Smooth muscle cell (in vitro differentiated cells): ENCODE measurements at regions not wholly inside any gene's neighbourhood (a gene's known extent, or its start where the extent isn't known, plus 50 kb on each side); places are given as distances from the start of the nearest gene placed in this dataset.

ENCODE experiments used
- DNase-seq: peaks from one replicate; lab custom pipeline; 2025; ENCODE audit not compliant: unreplicated experiment; lab: John Stamatoyannopoulos, UW
- H2AFZ ChIP-seq: fragments of 200-600 bp; sonication (generic); 2 replicates; pipeline ENCODE4 v1.6.0; 2016; ENCODE audit warnings: antibody characterized with exemption, low read depth, mild to moderate bottlenecking
- H3F3A ChIP-seq: fragments of 200-600 bp; sonication (generic); 2 replicates; pipeline ENCODE4 v1.6.0; 2017; ENCODE audit warnings: antibody characterized with exemption, low read depth
- H3K27ac ChIP-seq: fragments of 200-600 bp; sonication (generic); 2 replicates; pipeline ENCODE4 v1.5.1; 2016; ENCODE audit warnings: low read depth, mild to moderate bottlenecking
- H3K27me3 ChIP-seq: fragments of 200-600 bp; sonication (generic); 2 replicates; pipeline ENCODE4 v1.6.1; 2016; ENCODE audit warnings: low read depth, mild to moderate bottlenecking
- H3K36me3 ChIP-seq: fragments of 200-600 bp; sonication (generic); 2 replicates; pipeline ENCODE4 v1.5.1; 2016; ENCODE audit warnings: low read depth
- H3K4me1 ChIP-seq: fragments of 200-600 bp; sonication (generic); 2 replicates; pipeline ENCODE4 v1.5.1; 2016; ENCODE audit warnings: low read depth
- H3K4me2 ChIP-seq: fragments of 200-600 bp; sonication (generic); 2 replicates; pipeline ENCODE4 v1.6.0; 2016; ENCODE audit warnings: mild to moderate bottlenecking
- H3K4me3 ChIP-seq: fragments of 200-600 bp; sonication (generic); 2 replicates; pipeline ENCODE4 v1.5.1; 2016; ENCODE audit warnings: mild to moderate bottlenecking
- H3K79me2 ChIP-seq: fragments of 200-600 bp; sonication (generic); 2 replicates; pipeline ENCODE4 v1.6.0; 2016; ENCODE audit warnings: low read depth, mild to moderate bottlenecking
- H3K9ac ChIP-seq: fragments of 200-600 bp; sonication (generic); 2 replicates; pipeline ENCODE4 v1.6.0; 2016; ENCODE audit warnings: low read depth
- H3K9me3 ChIP-seq: fragments of 200-600 bp; sonication (generic); replicated peaks from 2 replicates; pipeline ENCODE4 v1.5.1; 2016; ENCODE audit warnings: low read depth
- H4K20me1 ChIP-seq: fragments of 200-600 bp; sonication (generic); 2 replicates; pipeline ENCODE4 v1.6.0; 2016; ENCODE audit warnings: low read depth
- CTCF ChIP-seq: fragments of 200-600 bp; sonication (generic); IDR thresholded peaks from 2 replicates; pipeline ENCODE4 v1.5.1; 2017; ENCODE audit warnings: borderline replicate concordance, mild to moderate bottlenecking, antibody characterized with exemption; ENCODE audit not compliant: insufficient read depth, poor library complexity, severe bottlenecking
- WGBS: methylation state at CpG from one replicate; pipeline ENCODE4 v1.1.7; 2016; ENCODE audit warnings: low lambda C conversion rate; 5-methylcytosine and 5-hydroxymethylcytosine counted together

- no peaks in the 10 kb centered on the region for H3F3A ChIP-seq
- no peak overlapping the region for H3K4me3 ChIP-seq
- no peaks in the 10 kb centered on the region for H3K4me1 ChIP-seq
- DNase-seq, result no peak
- WGBS, result 66% methylated on average over 2 of the region's 2 CpGs
- no peak overlapping the region for H2AFZ ChIP-seq
- H3K27me3 ChIP-seq, result no peaks in the 10 kb centered on the region
- no peak overlapping the region for H3K27ac ChIP-seq
- TF ChIP-seq CTCF, result no peak
- H3K4me2 ChIP-seq, result no peak overlapping the region
- peaks cover 3% of the 10 kb centered on the region for H3K9me3 ChIP-seq
- H3K36me3 ChIP-seq, result no peaks in the 10 kb centered on the region
- H3K9ac ChIP-seq, result no peak overlapping the region
- no peaks in the 10 kb centered on the region for H4K20me1 ChIP-seq
- no peaks in the 10 kb centered on the region for H3K79me2 ChIP-seq
These were observed 477.3 kb downstream of the DCDC2C start for GRCh38 chr2:4180631-4181030.

- H4K20me1 ChIP-seq, result no peaks in the 10 kb centered on the region
- H3K36me3 ChIP-seq, result no peaks in the 10 kb centered on the region
- H3K4me1 ChIP-seq, result no peaks in the 10 kb centered on the region
- no peaks in the 10 kb centered on the region for H3K27me3 ChIP-seq
- TF ChIP-seq CTCF, result no peak
- no peak overlapping the region for H3K4me3 ChIP-seq
- no peaks in the 10 kb centered on the region for H3K79me2 ChIP-seq
- H3K9ac ChIP-seq, result no peak overlapping the region
- no peak overlapping the region for H3K4me2 ChIP-seq
- DNase-seq, result no peak
- no peaks in the 10 kb centered on the region for H3F3A ChIP-seq
- H3K27ac ChIP-seq, result no peak overlapping the region
- WGBS, result 81% methylated on average over 1 of the region's 1 CpG
- no peak overlapping the region for H2AFZ ChIP-seq
- H3K9me3 ChIP-seq, result peaks cover 3% of the 10 kb centered on the region
These were observed 477.7 kb downstream of the DCDC2C start for GRCh38 chr2:4181062-4181461.

- H3K79me2 ChIP-seq, result no peaks in the 10 kb centered on the region
These were observed 485.2 kb downstream of the DCDC2C start for GRCh38 chr2:4188561-4188960.

More at GRCh38 chr2:4188561-4188960, 485.2 kb downstream of the DCDC2C start:
- Histone ChIP-seq H3K4me2 (no peak overlapping the region), H3K4me1 (no peaks in the 10 kb centered on the region), H2AFZ (no peak overlapping the region), H3F3A (no peaks in the 10 kb centered on the region), H3K27ac (no peak overlapping the region), H3K9ac (no peak overlapping the region), H3K27me3 (no peaks in the 10 kb centered on the region), H3K4me3 (no peak overlapping the region), H4K20me1 (no peaks in the 10 kb centered on the region), H3K36me3 (no peaks in the 10 kb centered on the region), H3K9me3 (no peaks in the 10 kb centered on the region)
- TF ChIP-seq CTCF, result no peak
- 81% methylated on average over 2 of the region's 2 CpGs for WGBS
- no peak for DNase-seq
